WTC11 (cell line): ENCODE measurements at regions not wholly inside any gene's neighbourhood (a gene's known extent, or its start where the extent isn't known, plus 50 kb on each side); places are given as distances from the start of the nearest gene placed in this dataset.

Experiments used
- FOXK1 ChIP-seq: sonication (generic); formaldehyde crosslinking; IDR thresholded peaks from 2 replicates; pipeline ENCODE4 v1.8.0; 2022; ENCODE audit warnings: mild to moderate bottlenecking, moderate library complexity, missing genetic modification reagents
- GABPB1 ChIP-seq: sonication (generic); formaldehyde crosslinking; IDR thresholded peaks from 2 replicates; pipeline ENCODE4 v1.8.1; 2023; ENCODE audit warnings: mild to moderate bottlenecking, missing genetic modification reagents
- NFATC4 ChIP-seq: fragments of 250-450 bp; sonication (Bioruptor Pico); IDR thresholded peaks from 2 replicates; pipeline ENCODE4 v1.9.0; 2021; ENCODE audit warnings: mild to moderate bottlenecking
- ZNF317 ChIP-seq: sonication (generic); formaldehyde crosslinking; IDR thresholded peaks from 2 replicates; pipeline ENCODE4 v1.8.1; 2023; ENCODE audit warnings: low read depth, mild to moderate bottlenecking, moderate library complexity, missing genetic modification reagents, borderline replicate concordance
- ZNF416 ChIP-seq: fragments of 250-450 bp; sonication (Bioruptor Pico); IDR thresholded peaks from 2 replicates; pipeline ENCODE4 v1.9.0; 2021; ENCODE audit warnings: mild to moderate bottlenecking, inconsistent platforms
- TF ChIP-seq, protein P1 (sequence below): sonication (generic); formaldehyde crosslinking; conservative IDR thresholded peaks from 2 replicates; pipeline ENCODE4 v1.8.1; 2023; ENCODE audit warnings: mild to moderate bottlenecking, low read depth, missing genetic modification reagents, moderate library complexity
- TF ChIP-seq, protein P2 (sequence below): fragments of 200-600 bp; IDR thresholded peaks from 2 replicates; pipeline ENCODE4 v1.8.0; 2022; ENCODE audit warnings: antibody characterized with exemption

DNA sequence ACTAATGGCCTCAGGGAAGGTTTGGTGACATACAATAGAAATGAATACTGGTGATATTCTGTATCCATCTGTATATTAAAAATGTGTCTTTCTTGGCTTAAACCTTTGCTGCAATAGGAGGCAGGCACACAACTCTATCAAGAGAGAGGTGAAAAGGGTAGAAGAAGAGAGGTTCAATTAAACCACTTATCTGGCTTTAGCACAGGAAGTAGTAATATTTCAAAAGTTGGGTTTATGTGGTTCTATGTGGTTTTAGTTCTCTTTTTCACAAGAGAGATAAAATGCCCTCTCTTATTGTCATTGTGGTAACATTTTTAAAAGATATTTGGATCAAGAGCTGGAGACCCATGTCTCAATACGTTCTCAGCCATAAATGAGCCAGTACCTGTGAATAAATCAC lies 146.2 kb upstream of the FNDC3A start:
- TF ChIP-seq, protein P1, sequence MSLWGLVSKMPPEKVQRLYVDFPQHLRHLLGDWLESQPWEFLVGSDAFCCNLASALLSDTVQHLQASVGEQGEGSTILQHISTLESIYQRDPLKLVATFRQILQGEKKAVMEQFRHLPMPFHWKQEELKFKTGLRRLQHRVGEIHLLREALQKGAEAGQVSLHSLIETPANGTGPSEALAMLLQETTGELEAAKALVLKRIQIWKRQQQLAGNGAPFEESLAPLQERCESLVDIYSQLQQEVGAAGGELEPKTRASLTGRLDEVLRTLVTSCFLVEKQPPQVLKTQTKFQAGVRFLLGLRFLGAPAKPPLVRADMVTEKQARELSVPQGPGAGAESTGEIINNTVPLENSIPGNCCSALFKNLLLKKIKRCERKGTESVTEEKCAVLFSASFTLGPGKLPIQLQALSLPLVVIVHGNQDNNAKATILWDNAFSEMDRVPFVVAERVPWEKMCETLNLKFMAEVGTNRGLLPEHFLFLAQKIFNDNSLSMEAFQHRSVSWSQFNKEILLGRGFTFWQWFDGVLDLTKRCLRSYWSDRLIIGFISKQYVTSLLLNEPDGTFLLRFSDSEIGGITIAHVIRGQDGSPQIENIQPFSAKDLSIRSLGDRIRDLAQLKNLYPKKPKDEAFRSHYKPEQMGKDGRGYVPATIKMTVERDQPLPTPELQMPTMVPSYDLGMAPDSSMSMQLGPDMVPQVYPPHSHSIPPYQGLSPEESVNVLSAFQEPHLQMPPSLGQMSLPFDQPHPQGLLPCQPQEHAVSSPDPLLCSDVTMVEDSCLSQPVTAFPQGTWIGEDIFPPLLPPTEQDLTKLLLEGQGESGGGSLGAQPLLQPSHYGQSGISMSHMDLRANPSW (CRISPR knock-in tag): no peak
- TF ChIP-seq, protein P2, sequence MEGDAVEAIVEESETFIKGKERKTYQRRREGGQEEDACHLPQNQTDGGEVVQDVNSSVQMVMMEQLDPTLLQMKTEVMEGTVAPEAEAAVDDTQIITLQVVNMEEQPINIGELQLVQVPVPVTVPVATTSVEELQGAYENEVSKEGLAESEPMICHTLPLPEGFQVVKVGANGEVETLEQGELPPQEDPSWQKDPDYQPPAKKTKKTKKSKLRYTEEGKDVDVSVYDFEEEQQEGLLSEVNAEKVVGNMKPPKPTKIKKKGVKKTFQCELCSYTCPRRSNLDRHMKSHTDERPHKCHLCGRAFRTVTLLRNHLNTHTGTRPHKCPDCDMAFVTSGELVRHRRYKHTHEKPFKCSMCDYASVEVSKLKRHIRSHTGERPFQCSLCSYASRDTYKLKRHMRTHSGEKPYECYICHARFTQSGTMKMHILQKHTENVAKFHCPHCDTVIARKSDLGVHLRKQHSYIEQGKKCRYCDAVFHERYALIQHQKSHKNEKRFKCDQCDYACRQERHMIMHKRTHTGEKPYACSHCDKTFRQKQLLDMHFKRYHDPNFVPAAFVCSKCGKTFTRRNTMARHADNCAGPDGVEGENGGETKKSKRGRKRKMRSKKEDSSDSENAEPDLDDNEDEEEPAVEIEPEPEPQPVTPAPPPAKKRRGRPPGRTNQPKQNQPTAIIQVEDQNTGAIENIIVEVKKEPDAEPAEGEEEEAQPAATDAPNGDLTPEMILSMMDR: no peak
- TF ChIP-seq GABPB1 (CRISPR knock-in tag) (no peak), ZNF416 (CRISPR knock-in tag) (no peak), NFATC4 (no peak), FOXK1 (no peak), ZNF317 (CRISPR knock-in tag) (no peak)
